Right hindlimb (tissue), 1 donor: ENCODE measurements at regions not wholly inside any gene's neighbourhood (a gene's known extent, or its start where the extent isn't known, plus 50 kb on each side); places are given as distances from the start of the nearest gene placed in this dataset.
"Not testable (repeated sequence)": the region's sequence is repeated elsewhere in the genome, so short reads cannot be mapped to it uniquely, and the experiment has no call there.

Experiments used
- DNase-seq: peaks from one replicate; pipeline ENCODE4 v3.0.0-alpha.2; 2018

DNA sequence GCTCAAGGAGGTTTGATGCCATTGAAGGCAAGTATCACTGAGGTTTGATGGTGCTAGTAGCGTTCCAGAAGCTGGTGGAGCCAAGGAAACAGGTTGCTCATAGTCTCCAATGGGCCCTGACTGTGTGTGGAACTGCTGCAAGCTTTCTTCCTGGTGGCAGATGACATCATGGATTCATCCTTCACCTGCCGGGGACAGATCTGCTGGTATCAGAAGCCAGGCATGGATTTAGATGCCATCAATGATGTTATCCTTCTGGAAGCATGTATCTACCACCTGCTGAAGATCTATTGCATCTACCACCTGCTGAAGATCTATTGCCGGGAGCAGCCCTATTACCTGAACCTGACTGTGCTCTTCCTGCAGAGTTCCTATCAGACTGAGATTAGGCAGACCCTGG lies 734.4 kb downstream of the PLA2G4A start:
- DNase-seq = no peak

DNA sequence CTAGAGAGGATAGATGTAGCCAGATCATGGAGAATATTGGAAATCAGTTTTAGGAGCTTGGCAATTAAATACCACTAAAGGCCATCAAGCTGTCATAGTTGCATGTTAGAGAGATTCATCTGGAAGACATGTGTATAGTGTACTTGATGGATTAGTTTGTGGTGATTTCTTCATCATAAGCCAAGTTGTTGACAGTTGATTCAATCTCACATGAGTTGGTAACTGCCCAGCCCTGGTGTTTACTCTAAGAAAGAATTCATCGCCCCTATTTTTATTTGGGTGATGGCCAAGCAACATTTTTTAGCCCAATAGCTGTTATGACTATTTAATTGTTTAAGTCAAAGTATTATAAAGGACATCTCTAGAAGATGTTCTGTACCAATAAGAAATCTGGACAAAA lies 737.6 kb downstream of the PLA2G4A start:
- DNase-seq = no peak

DNA sequence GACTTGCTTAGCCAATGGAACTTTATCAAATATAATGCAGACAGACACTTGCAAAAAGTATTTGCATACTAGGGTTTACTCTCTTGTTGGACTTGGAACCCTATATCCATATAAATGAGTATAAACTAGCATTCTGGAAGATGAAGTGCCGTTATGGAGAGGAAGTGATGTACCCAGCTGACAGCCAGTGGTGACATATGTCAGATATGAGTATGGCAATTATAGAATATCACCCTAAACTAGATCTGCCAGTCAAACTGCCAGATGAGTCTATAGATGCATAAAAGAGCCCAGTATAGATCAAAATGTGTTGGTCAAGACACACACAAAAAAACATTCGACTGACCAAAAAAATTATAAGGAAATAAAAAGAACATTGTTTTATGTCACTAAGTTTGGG lies 739.3 kb downstream of the PLA2G4A start:
- DNase-seq = no peak

DNA sequence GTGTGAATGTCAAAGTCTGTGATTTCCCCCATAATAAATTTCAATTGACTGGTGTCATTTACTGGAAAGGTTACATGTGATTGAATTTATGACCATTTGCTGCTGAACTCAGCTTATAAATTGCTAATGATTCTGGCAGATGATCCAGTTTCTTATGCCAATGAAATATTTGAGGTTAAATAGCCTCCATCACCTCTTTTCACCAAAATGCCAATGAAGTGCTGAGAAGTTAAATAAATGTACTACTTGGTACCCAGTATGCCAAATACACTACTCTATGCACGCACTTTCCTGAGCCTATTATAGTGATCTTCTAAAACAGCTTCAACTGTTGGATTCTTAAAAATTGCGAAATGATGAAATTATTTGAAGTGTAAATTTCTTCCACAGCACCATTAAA lies 741.4 kb downstream of the PLA2G4A start:
- no peak for DNase-seq

DNA sequence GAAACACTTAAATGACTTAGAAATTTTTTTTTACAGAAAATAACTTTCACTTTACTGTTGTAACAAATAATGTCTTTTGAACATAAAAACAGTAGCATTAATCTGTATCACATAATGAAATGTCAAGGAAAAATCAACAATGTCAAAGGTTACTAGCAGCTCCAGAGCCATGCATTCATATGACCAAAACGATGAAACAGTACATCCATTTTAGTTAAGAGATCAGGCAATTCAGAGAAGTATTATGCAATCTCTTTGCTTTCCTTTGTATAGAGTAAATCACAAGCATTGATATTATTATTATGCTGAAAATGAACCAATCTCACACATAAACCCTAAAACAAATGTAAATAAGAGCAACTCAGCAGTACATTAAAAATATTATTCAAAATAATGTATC lies 748.9 kb downstream of the PLA2G4A start:
- DNase-seq = no peak

DNA sequence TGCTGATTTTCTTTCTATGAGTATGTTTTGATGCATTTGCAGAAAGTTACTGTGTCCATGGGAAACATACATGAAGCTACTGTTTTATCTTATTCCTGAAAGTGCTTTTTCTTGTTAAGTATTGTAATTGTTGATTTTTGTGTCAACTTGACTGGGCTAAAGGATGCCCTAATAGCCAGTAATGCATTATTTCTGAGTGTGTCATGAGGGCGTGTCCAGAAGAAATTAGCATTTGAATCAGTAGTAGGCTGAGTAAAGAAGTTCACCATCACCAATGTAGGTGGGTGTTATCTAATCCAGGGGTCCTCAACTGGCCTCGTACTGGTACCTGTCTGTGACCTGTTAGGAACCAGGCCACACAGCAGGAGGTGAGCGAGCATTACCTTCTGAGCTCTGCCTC lies 760.2 kb downstream of the PLA2G4A start:
- no peak for DNase-seq

DNA sequence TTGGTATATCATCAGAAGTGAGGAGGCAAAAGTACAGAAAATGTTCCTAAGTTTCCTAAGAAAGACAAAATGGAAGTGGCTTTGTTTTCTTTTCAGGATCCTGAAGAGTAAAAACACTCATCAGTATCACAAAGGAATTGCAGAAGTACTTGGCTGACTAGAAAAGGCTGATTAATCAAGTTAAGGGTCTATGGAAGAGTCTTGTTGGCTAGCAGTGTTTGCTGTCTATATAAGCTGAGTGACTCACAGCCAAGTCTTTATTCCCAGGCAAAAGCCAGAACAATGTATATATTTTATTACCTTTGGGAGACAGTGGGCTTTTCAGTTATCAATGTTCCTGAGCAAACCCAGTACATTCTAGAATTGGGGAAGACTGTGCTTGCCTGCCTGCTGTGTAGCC lies 777.0 kb downstream of the PLA2G4A start:
- DNase-seq = no peak

DNA sequence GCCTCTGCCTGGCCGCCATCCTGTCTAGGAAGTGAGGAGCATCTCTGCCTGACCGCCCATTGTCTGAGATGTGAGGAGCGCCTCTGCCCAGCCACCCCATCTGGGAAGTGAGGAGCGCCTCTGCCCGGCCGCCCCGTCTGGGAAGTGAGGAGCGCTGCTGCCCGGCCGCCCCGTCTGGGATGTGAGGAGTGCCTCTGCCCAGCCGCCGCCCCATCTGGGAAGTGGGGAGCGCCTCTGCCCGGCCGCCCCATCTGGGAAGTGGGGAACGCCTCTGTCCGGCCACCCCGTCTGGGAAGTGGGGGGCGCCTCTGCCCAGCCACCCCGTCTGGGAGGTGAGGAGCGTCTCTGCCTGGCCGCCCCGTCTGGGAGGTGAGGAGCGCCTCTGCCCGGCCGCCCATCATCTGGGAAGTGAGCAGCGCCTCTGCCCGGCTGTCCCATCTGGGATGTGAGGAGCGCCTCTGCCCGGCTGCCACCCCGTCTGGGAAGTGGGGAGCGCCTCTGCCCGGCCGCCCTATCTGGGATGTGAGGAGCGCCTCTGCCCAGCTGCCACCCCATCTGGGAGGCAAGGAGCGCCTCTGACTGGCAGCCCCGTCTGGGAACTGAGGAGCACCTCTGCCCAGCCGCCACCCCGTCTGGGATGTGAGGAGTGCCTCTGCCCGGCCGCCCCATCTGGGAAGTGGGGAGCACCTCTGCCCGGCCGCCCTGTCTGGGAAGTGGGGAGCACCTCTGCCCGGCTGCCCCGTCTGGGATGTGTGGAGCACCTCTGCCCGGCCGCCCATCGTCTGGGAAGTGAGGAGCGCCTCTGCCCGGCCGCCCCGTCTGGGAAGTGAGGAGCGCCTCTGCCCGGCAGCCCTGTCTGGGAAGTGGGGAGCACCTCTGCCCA lies 787.3 kb downstream of the PLA2G4A start:
- DNase-seq = not testable (repeated sequence)

DNA sequence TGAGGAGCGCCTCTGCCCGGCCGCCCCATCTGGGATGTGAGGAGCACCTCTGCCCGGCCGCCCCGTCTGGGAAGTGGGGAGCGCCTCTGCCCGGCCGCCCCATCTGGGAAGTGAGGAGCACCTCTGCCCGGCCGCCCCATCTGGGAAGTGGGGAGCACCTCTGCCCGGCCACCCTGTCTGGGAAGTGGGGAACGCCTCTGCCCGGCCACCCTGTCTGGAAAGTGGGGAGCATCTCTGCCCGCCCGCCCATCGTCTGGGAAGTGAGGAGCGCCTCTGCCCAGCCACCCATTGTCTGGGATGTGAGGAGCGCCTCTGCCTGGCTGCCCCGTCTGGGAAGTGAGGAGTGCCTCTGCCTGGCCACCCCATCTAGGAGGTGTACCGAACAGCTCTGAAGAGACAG lies 788.1 kb downstream of the PLA2G4A start:
- not testable (repeated sequence) for DNase-seq

DNA sequence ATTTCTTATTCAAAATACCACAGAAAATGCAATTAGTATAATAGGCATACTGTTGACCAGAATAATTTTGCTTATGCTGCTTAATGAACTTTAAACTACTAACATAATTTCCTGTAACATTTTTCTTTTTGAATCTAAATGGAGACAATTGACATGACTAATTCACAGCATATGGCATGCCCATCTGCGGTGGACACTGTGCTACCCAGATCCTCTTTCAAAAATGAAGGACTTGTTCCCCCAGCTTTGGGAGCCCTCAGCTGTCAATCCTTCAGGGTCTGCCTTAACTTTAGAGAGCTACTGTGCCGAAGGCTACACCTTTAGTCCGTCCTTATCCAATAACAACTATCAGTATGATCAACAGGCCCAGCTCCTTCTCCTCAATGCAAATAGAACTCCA lies 789.0 kb downstream of the PLA2G4A start:
- DNase-seq = no peak

DNA sequence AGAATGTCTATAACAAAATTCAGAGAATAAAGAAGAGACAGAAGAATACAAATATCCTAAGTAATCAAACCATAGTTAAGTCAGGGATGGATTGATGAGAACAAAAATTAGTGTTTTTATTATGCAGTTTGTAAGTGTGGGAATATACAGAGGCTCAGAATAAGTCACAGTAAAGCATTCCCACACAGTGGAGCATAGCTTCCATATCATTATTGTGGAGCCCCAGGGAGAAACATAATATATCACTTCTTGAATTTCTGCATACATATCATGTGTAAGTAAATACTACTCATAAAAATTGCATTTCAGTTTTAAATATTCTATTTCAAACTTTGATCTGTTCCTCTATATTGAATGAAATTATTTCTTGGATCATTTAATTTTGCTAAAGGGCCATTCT lies 790.4 kb downstream of the PLA2G4A start:
- no peak for DNase-seq

DNA sequence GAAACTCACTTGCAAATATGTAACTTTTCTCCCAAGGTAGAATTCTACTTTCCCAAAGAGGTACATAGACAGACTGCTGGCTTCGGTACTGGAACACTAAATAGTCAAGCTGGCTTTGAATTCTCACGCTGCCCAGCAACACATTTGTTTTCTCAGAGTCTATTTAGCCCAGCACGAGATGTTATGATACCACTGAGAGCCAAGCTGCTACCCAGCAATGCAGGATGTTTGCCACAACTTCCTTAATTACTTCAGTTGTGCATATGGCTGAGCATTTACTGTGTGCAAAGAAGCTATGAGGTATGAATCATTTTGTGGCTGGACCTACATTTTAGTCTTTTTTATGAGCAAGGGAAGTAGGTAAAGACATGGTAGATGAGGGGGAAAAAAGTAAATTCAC lies 793.2 kb downstream of the PLA2G4A start:
- no peak for DNase-seq

DNA sequence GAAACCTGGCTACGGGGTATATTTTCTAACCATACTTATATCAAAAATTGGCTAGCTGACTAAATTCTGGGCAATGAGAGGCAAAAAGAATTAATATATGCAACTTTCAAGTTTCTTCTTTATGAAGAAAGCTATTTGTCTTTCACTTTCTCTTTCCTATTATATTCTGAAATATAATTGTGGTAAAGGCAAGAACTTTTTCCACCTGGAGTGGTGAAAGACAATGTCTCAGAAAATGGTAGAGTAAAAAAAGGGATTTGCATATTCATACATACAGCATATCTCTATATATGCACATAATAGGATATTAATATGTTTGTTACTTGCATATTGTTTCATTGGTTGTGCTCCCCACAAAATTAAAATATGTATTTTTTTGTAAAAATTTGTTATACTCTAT lies 793.8 kb downstream of the PLA2G4A start:
- DNase-seq = no peak

DNA sequence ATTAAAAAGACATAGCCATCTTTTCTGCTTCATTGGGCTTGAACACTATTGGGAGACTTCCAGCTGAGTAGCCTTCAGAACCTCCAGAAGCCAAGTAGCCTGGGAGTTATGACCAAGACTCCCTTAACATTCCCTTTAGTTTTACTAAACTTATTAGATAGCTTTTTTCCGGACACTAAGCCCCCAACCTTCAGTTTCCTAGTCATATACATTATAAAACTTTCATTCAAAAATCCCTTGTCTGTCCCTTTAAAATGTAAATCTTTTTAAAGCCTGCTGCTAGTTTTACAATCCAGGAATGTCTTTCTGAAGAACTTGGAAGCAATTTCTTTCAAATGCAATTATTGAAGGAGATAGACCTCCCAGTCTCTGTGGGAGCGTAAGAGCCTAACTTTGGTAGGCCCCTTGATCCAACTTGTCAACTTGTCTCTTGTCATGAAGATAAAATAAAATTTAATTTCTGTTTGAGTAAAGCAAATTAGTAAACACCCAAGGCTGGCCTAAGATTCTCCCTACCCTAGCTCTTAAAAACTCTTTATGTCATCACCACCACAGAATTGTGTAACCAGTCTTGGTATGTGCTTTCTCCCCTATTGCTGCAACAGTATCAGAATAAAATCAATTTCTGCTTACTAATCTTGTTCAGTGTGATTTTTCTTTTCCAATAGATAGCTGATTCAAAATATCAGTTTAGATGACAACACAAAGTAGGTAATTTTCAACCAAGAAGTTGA lies 796.2 kb downstream of the PLA2G4A start:
- DNase-seq = no peak

DNA sequence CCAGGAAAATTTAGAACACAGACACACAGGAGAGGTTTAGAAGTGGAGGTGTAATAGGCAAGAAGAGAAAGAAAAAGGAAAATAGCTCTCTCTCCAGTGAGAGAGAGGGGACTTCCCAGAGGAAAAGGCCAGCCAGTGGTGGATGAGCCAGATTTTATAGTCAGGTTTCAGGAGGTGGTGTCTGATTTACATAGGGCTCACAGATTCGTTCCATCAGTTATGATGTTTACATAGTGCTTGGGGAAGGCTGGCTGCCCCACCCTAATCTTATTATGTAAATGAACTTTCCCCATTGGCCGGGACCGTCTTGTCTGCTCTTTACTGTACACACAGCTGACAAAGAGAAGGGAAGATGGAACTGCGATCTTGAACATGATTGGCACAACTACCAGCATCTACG lies 797.3 kb downstream of the PLA2G4A start:
- DNase-seq = no peak

DNA sequence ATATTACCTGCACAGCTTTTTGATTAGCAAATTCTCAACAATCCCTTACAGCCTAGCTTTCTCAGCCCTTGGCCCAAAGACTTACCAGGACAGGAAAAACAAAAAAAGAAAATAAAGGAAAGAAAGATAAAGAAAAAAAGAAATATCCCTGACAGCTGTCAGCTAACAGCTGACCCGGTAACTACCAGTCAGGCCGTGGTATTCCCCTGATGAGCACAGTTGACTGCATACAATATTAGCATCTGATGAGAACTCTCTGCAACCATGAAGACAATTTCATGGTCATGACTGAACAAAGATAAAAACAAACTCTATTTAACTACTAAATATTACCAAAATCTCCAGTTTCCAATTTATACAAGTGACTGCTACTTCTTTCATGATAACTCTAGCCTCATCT lies 798.8 kb downstream of the PLA2G4A start:
- no peak for DNase-seq

DNA sequence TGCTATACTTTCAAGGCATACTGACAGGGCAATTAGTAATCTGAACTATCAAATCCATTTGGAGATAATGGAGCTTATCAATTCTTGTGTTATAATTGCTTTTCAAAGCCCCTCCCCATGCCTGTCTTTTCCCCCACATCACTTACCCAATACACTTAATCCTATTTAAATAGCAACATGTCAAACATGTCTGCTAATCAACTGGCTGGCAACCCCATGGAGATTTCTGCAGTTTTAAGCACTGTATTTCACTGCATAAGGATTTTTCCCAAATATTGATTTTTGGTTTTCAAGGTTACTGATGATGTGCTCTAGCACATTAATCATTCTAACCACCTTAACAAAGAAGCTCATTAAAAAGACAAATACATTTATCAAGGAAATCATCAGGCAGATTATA lies 800.3 kb downstream of the PLA2G4A start:
- no peak for DNase-seq

DNA sequence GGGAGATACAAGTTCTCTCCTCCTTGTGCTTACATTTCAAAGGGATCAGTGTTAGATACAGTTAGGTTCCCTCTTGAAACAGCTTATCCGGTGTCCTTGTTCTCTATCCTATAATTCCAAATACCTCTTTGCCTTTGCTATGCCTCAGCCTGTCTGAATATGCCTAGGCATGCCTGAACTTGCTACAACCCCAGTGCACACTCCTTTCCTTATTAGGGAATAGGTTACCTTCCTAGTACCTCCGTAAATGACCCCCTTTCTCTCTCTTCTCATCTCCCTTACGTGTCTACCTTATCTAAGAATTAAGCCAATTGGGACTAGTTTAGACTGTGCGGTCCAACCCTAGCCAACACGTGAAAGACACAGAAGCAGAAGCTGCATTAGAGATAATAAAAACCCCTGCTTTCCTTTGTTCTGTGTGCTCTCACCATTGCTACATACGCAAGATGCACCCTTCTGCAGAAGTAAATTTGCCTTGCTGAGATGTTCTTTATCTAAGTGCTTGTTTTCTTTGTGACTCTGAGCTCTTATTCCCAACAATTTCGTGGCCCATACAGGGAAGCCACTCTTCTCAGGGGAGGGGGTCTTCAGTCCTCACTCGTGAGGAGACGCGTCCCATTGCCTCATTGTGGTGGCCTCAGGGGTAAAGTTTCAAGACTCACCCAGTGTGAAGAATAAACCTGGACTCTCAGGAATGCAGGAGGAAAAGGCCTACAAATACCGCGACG lies 802.1 kb downstream of the PLA2G4A start:
- no peak for DNase-seq

DNA sequence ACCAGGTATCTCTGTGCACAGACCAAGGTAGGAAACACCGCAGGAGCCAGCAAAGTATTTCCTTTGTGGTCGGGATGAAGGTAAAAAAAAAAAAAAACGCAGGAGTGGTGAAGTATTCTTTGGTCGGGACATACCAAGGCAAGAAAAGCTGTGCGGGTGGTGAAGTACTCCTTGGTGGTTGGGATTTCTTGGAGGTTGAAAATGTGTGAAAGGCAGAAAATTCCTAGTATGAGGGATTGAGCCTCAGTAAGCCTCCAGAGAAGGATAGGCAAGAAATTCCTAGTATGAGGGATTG lies 802.6 kb downstream of the PLA2G4A start:
- DNase-seq = no peak

DNA sequence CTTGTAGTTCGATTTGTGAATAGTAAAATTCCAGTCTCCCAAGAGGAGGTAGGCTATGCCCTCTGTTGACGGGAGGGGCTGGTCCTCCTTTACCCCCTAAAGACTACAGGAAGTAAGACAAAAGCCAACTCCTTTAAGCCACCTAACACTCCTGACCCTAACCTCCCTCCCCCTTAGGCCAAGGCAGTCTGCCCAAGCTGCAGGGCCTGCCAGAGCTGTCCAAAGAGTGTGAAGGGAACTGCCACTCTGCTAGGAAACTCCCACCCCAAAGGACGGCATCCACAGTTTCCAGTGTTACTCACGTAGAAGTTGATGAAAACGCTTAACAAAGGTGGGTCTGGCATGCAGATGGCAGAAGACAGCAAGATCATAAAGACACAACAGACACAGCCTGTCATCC lies 803.2 kb downstream of the PLA2G4A start:
- no peak for DNase-seq

DNA sequence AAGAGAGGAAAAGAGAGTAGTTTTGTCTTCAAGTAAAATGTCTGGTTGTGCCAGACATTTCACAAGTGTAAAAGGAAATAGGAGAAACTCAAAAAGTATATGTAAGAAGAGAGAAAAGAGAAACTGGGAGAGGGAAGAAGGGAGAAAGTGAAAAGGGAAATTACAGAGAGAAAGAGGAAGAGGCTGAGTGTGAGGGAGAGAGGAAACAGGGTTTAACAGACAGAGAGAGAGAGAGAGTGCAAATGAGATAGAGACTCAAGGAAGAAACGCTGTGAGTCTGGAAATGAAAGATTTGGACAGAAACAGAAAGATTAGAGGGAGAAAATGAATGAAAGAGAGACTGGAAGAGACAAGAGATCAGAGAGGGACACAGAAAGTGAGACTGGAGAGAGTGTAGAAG lies 806.2 kb downstream of the PLA2G4A start:
- DNase-seq = no peak

DNA sequence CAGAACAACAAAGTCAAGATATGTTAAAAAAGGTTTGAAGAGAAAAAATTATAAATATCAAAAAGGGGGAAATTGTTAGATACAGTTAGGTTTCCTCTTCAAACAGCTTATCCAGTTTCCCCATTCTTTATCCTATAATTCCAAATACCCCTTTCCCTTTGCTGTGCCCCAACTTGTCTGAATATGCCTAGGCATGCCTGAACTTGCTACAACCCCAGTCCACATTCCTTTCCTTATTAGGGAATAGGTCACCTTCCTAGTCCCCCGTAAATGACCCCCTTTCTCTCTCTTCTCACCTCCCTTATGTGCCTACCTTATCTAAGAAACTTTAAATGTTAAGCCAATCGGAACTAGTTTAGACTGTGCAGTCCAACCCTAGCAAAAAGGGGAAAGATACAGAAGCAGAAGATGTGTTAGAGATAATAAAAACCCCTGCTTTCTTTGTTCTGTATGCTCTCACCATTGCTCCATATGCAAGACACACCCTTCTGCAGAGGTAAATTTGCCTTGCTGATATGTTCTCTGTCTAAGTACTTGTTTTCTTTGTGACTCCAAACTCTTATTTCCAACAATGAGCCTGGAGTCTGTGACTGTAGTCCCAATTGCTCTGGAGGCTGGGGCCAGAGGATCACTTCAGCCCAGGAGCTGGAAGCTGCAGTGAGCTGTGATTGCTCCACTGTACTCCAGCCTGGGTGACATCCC lies 810.1 kb downstream of the PLA2G4A start:
- no peak for DNase-seq

DNA sequence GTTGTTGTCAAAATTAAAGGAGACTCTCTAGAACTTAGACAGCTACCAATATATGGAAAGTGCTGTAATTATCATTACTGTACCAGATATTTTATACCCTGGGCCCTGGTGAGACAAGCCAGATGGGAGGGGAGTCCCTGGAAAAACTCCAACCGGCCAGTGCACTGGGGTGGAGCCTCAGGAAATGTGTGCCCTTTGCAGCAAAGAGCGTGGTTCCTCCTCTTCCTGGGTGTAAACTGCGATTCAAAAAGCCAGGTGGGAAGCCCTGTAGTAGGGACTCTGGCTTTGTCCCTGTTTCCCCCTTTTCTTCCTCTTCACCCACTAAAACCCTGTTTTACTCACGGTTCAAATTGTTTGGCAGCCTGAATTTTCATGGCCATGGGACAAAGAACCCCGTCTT lies 812.3 kb downstream of the PLA2G4A start:
- no peak for DNase-seq
